ENCODE measurements at regions not wholly inside any gene's neighbourhood (a gene's known extent, or its start where the extent isn't known, plus 50 kb on each side); places are given as distances from the start of the nearest gene placed in this dataset.
A peak's percentile ranks its signal among the peaks of the same experiment; 100 is the strongest.
"Not testable (repeated sequence)": the region's sequence is repeated elsewhere in the genome, so short reads cannot be mapped to it uniquely, and the experiment has no call there.

- no peak for DNase-seq (ENCODE audit: low read depth in 2 of 2)
These were observed 179.6 kb downstream of the OR4M2 start for GRCh38 chr15:22259881-22260421.

GRCh38 chr15:22262613-22263020 is 182.3 kb downstream of the OR4M2 start:
- peak in 1 of 2 experiments; percentile 37 for DNase-seq (ENCODE audit: low read depth in 2 of 2)

- DNase-seq (ENCODE audit: low read depth in 2 of 2): no peak
These were observed 183.4 kb downstream of the OR4M2 start for GRCh38 chr15:22263738-22264137.

- DNase-seq (ENCODE audit: low read depth in 2 of 2): not testable (repeated sequence)
These were observed 183.9 kb downstream of the OR4M2 start for GRCh38 chr15:22264272-22264671.

DNA sequence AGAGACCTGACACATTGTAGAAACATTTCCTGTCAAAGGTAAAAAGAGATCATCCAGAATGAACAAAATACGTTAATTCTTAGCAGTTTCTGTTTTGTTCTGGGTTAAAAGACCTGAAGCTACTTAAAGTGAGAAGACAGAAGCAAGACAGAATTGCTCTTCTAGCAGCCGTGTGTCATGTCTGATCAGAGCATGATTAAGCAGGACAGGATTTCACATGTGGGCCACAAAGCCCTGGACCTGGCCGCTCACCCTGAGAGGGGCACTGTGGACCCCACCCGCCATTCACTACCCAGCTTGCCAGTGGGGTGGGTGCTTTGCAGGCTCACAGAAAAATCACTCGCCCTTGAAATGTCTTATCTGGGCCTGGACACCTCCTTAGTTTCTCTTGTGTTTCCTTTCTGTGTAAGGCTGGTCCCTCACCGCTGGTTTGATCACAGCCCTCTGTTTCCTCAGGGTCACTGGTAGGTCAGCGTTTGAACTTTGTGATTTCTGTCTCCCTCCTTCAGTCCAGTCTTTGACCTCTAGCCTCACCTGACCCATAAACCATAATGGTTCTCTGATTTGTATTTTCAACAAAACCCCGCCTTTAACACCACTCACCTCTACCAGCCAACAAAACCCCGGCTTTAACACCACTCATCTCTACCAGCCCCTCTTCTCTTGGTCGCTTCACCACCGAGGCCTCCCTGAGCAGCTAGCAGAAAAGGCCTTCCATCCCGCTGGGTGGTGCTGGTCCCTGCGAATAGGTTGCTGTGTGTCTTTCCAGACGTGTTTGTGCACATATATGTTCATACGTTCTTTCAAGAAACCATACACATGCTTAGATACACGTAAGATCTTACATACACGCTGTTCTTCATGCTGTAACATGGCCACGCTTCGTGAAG is 185.0 kb downstream of the OR4M2 start:
- DNase-seq (ENCODE audit: low read depth in 2 of 2): peak in 1 of 2 experiments; percentile 37

DNA sequence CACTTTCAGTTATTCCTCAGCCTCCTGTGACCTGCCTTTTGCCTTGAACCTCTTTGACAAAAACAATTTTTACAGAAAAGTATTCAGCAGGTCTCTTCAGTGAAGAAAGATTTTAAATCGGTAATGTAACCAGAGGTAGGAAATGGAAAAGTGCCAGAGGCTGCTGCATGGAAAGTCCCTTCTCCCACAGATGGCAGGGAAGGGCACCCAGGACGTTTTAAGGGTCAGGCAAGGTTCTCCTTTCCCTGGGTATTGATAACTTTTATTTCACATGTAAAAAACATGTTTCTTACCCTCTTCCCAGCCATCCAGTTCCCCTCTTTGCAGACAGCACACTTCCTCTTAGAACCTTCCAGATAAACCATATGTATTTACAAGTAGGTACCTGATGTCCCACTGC is 185.6 kb downstream of the OR4M2 start:
- DNase-seq (ENCODE audit: low read depth in 2 of 2): no peak

- DNase-seq (ENCODE audit: low read depth in 2 of 2): no peak
These were observed 187.4 kb downstream of the OR4M2 start for GRCh38 chr15:22267761-22268160.

DNA sequence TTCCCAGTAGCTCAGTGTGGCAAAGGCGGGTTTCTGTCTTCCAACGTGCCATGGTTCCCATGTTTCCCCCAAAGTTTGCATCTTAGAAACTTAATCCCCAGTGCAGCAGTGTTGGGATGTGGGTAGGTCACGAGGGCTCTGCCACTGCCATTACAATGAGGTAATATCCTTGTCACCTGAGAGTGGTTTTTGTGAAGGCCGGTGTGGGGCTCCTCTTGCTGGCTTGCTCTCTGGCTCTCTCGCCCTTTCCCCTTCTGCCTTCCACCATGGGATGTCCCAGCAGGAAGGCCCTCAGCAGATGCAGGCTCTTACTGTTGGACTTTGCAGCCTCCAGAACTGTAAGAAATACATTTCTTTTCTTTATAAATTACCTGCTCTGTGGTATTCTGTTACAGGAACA is 187.9 kb downstream of the OR4M2 start:
- DNase-seq (ENCODE audit: low read depth in 2 of 2): not testable (repeated sequence)

- not testable (repeated sequence) for DNase-seq (ENCODE audit: low read depth in 2 of 2)
These were observed 188.3 kb downstream of the OR4M2 start for GRCh38 chr15:22268654-22269053.

DNA sequence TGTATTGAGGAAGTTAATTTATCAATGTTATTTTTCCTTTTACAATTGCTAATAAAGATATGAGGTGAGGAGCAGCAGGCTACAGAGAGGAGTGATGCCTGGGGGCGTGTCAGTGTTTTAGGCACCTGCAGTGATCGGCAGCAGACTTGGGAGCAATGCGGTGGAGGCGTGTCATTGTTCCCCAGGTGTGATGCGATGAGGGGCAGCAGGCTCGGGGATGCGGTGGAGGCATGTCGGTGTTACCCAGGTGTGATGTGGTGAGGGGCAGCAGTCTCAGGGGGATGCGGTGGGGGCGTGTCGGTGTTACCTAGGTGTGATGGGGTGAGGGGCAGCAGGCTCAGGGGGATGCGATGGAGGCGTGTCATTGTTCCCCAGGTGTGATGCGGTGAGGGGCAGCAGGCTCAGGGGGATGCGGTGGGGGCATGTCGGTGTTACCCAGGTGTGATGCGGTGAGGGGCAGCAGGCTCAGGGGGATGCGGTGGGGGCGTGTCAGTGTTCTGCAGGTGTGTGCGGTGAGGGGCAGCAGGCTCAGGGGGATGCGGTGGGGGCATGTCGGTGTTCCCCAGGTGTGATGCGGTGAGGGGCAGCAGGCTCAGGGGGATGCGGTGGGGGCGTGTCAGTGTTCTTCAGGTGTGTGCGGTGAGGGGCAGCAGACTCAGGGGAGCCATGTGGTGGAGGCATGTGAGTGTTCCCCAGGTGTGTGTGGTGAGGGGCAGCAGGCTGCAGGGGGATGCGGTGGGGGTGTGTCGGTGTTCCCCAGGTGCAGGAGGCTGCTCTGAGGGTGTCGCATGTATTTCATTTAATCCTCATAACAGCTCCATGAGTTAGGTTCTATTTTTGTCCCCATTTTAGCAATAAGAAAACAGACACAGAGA is 186.2 kb upstream of the GOLGA6L22 start:
- DNase-seq (ENCODE audit: low read depth in 2 of 2): not testable (repeated sequence)

- not testable (repeated sequence) for DNase-seq (ENCODE audit: low read depth in 2 of 2)
These were observed 185.5 kb upstream of the GOLGA6L22 start for GRCh38 chr15:22273185-22273584.

GRCh38 chr15:22274376-22274775 is 184.3 kb upstream of the GOLGA6L22 start:
- not testable (repeated sequence) for DNase-seq (ENCODE audit: low read depth in 2 of 2)

GRCh38 chr15:22280770-22281169 is 177.9 kb upstream of the GOLGA6L22 start:
- DNase-seq (ENCODE audit: low read depth in 2 of 2): not testable (repeated sequence)

GRCh38 chr15:22282794-22283533 is 175.7 kb upstream of the GOLGA6L22 start:
- DNase-seq (ENCODE audit: low read depth in 2 of 2): not testable (repeated sequence)

DNA sequence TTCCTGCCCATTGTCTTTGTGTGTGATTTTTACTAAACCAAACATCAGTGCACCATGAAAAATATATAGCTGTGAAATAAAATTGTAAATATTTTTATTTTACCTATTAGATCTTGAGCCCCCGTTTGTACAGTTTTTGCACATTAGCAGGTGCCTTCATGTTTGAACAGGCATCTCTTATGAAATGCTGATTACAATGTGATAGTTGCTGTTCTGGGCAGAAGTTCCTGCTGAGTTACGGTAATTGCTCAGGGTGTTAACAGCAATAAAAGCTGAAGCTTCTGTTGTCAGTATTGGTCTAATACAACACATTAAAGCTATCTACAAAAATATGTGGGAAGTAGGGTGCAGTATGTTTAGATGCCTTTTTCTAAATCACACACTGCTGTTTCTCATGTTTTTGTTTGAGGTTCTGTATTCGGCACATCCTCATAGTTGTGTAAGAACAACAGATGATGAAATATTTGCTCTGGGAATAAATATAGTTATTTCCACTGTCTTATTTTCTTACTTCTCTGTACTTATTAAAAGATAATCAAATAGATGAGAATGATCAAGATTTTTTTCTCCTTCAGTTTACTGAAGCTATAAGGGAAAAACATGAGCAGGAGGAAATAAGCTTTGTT is 173.8 kb upstream of the GOLGA6L22 start:
- not testable (repeated sequence) for DNase-seq (ENCODE audit: low read depth in 2 of 2)

GRCh38 chr15:22291054-22291453 is 167.6 kb upstream of the GOLGA6L22 start:
- DNase-seq (ENCODE audit: low read depth in 2 of 2): not testable (repeated sequence)

- not testable (repeated sequence) for DNase-seq (ENCODE audit: low read depth in 2 of 2)
These were observed 155.6 kb upstream of the GOLGA6L22 start for GRCh38 chr15:22303112-22303511.
